HG03039 (cell line): ENCODE measurements at regions not wholly inside any gene's neighbourhood (a gene's known extent, or its start where the extent isn't known, plus 50 kb on each side); places are given as distances from the start of the nearest gene placed in this dataset.
"Not testable (repeated sequence)": the region's sequence is repeated elsewhere in the genome, so short reads cannot be mapped to it uniquely, and the experiment has no call there.

Source experiments
- ATAC-seq: cut with Tn5 transposase; IDR thresholded peaks from one replicate; pipeline ENCODE4 v1.9.1; 2021; ENCODE audit warnings: mild to moderate bottlenecking, moderate library complexity; ENCODE audit not compliant: unreplicated experiment

- ATAC-seq, result no peak
Measured at GRCh38 chr4:18695733-18696527, 674.4 kb upstream of the LCORL start.

GRCh38 chr4:18691431-18692200 lies 670.1 kb upstream of the LCORL start:
- no peak for ATAC-seq

GRCh38 chr4:18690291-18690955 lies 668.9 kb upstream of the LCORL start:
- ATAC-seq, result no peak

- ATAC-seq, result no peak
Measured at GRCh38 chr4:18689308-18690115, 668.0 kb upstream of the LCORL start.

GRCh38 chr4:18688351-18688750 lies 666.8 kb upstream of the LCORL start:
- not testable (repeated sequence) for ATAC-seq

GRCh38 chr4:18686338-18687037 lies 664.9 kb upstream of the LCORL start:
- no peak for ATAC-seq

- ATAC-seq, result no peak
Measured at GRCh38 chr4:18684932-18685331, 663.4 kb upstream of the LCORL start.

GRCh38 chr4:18676526-18676915 lies 655.0 kb upstream of the LCORL start:
- no peak for ATAC-seq

GRCh38 chr4:18675586-18676525 lies 654.3 kb upstream of the LCORL start:
- no peak for ATAC-seq

- no peak for ATAC-seq
Measured at GRCh38 chr4:18670034-18670433, 648.5 kb upstream of the LCORL start.

- ATAC-seq, result no peak
Measured at GRCh38 chr4:18669390-18669789, 647.8 kb upstream of the LCORL start.

GRCh38 chr4:18666322-18666721 lies 644.8 kb upstream of the LCORL start:
- no peak for ATAC-seq

GRCh38 chr4:18664171-18664570 lies 642.6 kb upstream of the LCORL start:
- no peak for ATAC-seq

GRCh38 chr4:18645351-18645750 lies 623.8 kb upstream of the LCORL start:
- no peak for ATAC-seq

- no peak for ATAC-seq
Measured at GRCh38 chr4:18641334-18641733, 619.8 kb upstream of the LCORL start.

GRCh38 chr4:18638031-18638430 lies 616.5 kb upstream of the LCORL start:
- ATAC-seq, result no peak

- ATAC-seq, result no peak
Measured at GRCh38 chr4:18636001-18636585, 614.5 kb upstream of the LCORL start.

GRCh38 chr4:18635531-18635930 lies 614.0 kb upstream of the LCORL start:
- ATAC-seq, result no peak

GRCh38 chr4:18631586-18631985 lies 610.0 kb upstream of the LCORL start:
- ATAC-seq, result no peak
